ENCODE measurements at regions not wholly inside any gene's neighbourhood (a gene's known extent, or its start where the extent isn't known, plus 50 kb on each side); places are given as distances from the start of the nearest gene placed in this dataset.

GRCh38 chr1:182113879-182114626, 52.5 kb upstream of the ZNF648 start:
- Histone ChIP-seq H3K4me3 (ENCODE audit: low read length in 3 of 3) (no peak overlapping the region), H3K27ac (ENCODE audit: low read depth in 2 of 2, low read length in 2 of 2) (no peak overlapping the region), H3K4me1 (ENCODE audit: control insufficient read depth in 2 of 3, insufficient read depth in 2 of 3, low read depth in 1 of 3, low read length in 3 of 3) (no peaks in the 10 kb centered on the region), H3K9ac (ENCODE audit: low read length in 3 of 3) (no peak overlapping the region), H3K27me3 (ENCODE audit: control insufficient read depth, insufficient read depth, low read length) (no peaks in the 10 kb centered on the region), H3K36me3 (ENCODE audit: control insufficient read depth in 2 of 3, insufficient read depth in 3 of 3, low read length in 3 of 3) (no peaks in the 10 kb centered on the region), H3K9me3 (ENCODE audit: control insufficient read depth in 2 of 3, insufficient read depth in 1 of 3, low read length in 3 of 3) (no peaks in the 10 kb centered on the region)
- TF ChIP-seq, protein P1, sequence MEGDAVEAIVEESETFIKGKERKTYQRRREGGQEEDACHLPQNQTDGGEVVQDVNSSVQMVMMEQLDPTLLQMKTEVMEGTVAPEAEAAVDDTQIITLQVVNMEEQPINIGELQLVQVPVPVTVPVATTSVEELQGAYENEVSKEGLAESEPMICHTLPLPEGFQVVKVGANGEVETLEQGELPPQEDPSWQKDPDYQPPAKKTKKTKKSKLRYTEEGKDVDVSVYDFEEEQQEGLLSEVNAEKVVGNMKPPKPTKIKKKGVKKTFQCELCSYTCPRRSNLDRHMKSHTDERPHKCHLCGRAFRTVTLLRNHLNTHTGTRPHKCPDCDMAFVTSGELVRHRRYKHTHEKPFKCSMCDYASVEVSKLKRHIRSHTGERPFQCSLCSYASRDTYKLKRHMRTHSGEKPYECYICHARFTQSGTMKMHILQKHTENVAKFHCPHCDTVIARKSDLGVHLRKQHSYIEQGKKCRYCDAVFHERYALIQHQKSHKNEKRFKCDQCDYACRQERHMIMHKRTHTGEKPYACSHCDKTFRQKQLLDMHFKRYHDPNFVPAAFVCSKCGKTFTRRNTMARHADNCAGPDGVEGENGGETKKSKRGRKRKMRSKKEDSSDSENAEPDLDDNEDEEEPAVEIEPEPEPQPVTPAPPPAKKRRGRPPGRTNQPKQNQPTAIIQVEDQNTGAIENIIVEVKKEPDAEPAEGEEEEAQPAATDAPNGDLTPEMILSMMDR (IDR thresholded peaks at IDR 0.05; ENCODE audit: borderline replicate concordance, extremely low read depth, insufficient read depth): no peak
- DNase-seq (no peak), FAIRE-seq (no peak)
- intact Hi-C loops (cut with DNase I): no loop called here

DNA sequence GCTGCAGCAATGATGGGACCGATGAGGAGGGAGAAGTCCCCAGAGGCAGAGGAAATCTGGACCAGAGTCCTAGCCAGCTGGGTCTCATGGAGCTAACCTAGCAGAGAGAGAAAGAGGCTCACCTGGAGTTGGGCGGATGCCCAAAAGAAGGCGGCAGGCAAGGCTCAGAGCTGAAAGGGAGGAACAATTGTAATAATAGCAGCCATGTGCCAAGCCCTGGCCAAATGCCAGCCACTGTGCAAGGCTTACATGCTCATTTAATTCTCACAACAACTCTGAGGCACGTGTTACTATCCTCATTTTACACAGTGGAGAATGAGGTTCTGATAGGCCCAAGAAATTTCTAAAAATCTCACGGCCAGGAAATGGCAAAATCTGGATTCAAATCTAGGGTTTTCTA, 50.0 kb upstream of the ZNF648 start:
- DNase-seq (no peak), FAIRE-seq (no peak)
- Histone ChIP-seq H3K36me3 (ENCODE audit: control insufficient read depth in 2 of 3, insufficient read depth in 3 of 3, low read length in 3 of 3) (no peaks in the 10 kb centered on the region), H3K9ac (ENCODE audit: low read length in 3 of 3) (no peak overlapping the region), H3K9me3 (ENCODE audit: control insufficient read depth in 2 of 3, insufficient read depth in 1 of 3, low read length in 3 of 3) (peaks cover 0 to 7% (median 0%) of the 10 kb centered on the region in 3 donors), H3K4me1 (ENCODE audit: control insufficient read depth in 2 of 3, insufficient read depth in 2 of 3, low read depth in 1 of 3, low read length in 3 of 3) (no peaks in the 10 kb centered on the region), H3K27ac (ENCODE audit: low read depth in 2 of 2, low read length in 2 of 2) (no peak overlapping the region), H3K4me3 (ENCODE audit: low read length in 3 of 3) (no peak overlapping the region), H3K27me3 (ENCODE audit: control insufficient read depth, insufficient read depth, low read length) (no peaks in the 10 kb centered on the region)
- intact Hi-C loops (cut with DNase I): no loop called here
- TF ChIP-seq, protein P1 (IDR thresholded peaks at IDR 0.05; ENCODE audit: borderline replicate concordance, extremely low read depth, insufficient read depth): no peak

All from kidney (tissue), 13 donors.